Mucosa of descending colon (tissue), 3 donors: ENCODE measurements at regions not wholly inside any gene's neighbourhood (a gene's known extent, or its start where the extent isn't known, plus 50 kb on each side); places are given as distances from the start of the nearest gene placed in this dataset.

ENCODE experiments used
- ATAC-seq: fragments of 200-7000 bp; cut with Tn5 transposase; one replicate; pipeline ENCODE4 v1.9.1; 2020; ENCODE audit warnings: mild to moderate bottlenecking, moderate library complexity
- DNase-seq, 3 donors: peaks; one replicate each; pipeline ENCODE4 v3.0.0-alpha.2; 2020
- H3K36me3 ChIP-seq: fragments of 200-600 bp; one replicate; pipeline ENCODE4 v1.8.0; 2021; ENCODE audit warnings: low read depth, mild to moderate bottlenecking
- H3K4me1 ChIP-seq: fragments of 200-600 bp; one replicate; pipeline ENCODE4 v1.8.0; 2021; ENCODE audit warnings: low read depth, mild to moderate bottlenecking
- H3K4me3 ChIP-seq: fragments of 200-600 bp; one replicate; pipeline ENCODE4 v1.8.0; 2021; ENCODE audit warnings: mild to moderate bottlenecking
- H3K9me3 ChIP-seq: fragments of 200-600 bp; one replicate; pipeline ENCODE4 v1.8.0; 2021; ENCODE audit warnings: mild to moderate bottlenecking
- intact Hi-C, 2 donors: fragments of 100-400 bp; cut with DNase I in 1 of 2; cut with micrococcal nuclease in 1 of 2; formaldehyde crosslinking; loops; one replicate each; pipeline versions ENCODE4 v1.11.0 to v1.11.1; 2022; cut with DNase I, micrococcal nuclease
- TF ChIP-seq, protein P1 (sequence below): fragments of 200-600 bp; IDR thresholded peaks from one replicate; pipeline ENCODE4 v1.8.0; 2022; ENCODE audit warnings: antibody characterized with exemption, mild to moderate bottlenecking
- donor health status: DM: no; HTN: no; CAD: no; lungs with moderate emphysema.
- donor health status: DM: no; HTN: no; CAD: no.
- donor health status: DM: no; HTN: yes; CAD: no.

DNA sequence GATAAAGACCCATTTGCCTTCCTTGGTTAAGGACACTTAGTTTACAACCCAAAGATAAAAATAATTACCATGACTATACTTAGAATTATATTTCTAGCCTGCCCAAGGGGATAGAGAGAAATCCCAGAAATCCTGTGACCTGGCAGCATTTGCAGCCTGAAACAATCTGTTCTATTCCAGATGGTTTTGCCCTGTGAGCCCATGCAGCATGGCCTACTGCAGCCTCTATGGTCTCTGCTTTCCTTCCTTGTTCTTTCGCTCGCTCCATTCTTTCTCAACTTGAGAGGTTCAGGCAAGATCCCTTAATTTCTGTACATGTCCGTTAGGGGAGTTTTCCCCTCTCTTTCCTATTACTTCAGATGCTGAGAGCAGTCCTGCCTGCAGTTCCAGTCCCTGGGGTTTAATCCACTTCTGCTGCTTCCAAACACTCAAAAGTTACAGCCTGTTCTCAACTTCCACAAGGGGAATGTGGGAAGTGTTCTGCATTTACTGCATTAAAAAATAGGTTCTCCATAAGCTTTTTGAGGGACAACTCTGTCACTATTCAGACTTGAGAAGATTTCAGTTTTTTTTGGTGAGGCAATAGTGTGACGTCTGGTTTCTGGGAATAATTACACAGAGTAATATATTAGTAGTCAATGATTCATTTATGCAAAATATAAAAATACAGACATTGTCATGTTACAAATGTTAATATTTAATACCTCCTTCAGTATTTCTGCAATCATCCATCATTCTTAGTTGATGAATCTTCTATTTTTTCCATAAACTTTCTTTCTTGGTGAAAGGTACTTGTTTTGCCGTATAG, 80.3 kb downstream of the CDCA7 start:
- H3K36me3 ChIP-seq = no peaks in the 10 kb centered on the region
- TF ChIP-seq, protein P1, sequence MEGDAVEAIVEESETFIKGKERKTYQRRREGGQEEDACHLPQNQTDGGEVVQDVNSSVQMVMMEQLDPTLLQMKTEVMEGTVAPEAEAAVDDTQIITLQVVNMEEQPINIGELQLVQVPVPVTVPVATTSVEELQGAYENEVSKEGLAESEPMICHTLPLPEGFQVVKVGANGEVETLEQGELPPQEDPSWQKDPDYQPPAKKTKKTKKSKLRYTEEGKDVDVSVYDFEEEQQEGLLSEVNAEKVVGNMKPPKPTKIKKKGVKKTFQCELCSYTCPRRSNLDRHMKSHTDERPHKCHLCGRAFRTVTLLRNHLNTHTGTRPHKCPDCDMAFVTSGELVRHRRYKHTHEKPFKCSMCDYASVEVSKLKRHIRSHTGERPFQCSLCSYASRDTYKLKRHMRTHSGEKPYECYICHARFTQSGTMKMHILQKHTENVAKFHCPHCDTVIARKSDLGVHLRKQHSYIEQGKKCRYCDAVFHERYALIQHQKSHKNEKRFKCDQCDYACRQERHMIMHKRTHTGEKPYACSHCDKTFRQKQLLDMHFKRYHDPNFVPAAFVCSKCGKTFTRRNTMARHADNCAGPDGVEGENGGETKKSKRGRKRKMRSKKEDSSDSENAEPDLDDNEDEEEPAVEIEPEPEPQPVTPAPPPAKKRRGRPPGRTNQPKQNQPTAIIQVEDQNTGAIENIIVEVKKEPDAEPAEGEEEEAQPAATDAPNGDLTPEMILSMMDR = no peak
- intact Hi-C loops = no loop called here

DNA sequence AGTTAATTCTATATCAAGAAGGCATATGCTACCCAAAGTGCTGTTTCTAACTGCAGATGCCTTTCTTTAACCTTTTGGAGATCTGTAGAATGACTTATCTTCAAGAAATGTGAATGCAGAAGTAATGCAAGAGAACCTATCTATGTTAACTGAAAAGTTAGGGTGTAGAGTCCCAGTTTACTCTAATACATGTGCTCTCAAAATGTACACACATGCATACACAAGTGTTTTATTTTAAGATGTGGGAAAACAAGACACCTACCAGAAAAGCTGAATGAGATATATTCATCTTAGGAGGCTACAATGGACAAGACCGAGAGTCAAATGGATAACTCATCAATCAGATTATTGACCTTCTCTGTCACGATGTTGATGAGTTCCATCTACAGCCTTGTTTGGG, 80.9 kb downstream of the CDCA7 start:
- intact Hi-C loops = no loop called here
- ATAC-seq (no peak), DNase-seq (no peak)
- H3K36me3 ChIP-seq = no peaks in the 10 kb centered on the region
- TF ChIP-seq, protein P1 = no peak
- H3K9me3 ChIP-seq = no peaks in the 10 kb centered on the region
- H3K4me1 ChIP-seq = no peaks in the 10 kb centered on the region
- no peak overlapping the region for H3K4me3 ChIP-seq

More for the DNA sequence above, 80.3 kb downstream of the CDCA7 start:
- ATAC-seq = no peak
- Histone ChIP-seq H3K4me1 (no peaks in the 10 kb centered on the region), H3K4me3 (no peak overlapping the region), H3K9me3 (no peaks in the 10 kb centered on the region)
- no peak for DNase-seq

DNA sequence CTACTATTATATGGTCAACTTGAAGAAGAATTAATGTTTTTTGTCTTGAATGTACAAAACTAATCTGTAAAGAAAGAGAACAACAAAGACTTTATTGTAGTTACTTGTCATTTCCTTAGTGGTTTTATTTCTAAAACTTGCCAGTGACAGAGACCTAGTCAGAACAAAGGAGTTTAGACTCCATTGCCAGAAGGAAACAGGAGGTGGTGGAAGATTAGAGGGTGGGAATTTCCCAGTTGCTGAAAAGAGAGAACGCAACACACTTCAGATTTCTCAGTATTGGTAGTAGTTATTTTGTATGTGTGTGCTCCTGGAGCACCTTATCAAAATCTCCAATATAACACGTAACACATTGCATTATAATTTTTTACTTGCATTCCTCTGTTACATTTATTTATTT, 81.4 kb downstream of the CDCA7 start:
- H3K4me3 ChIP-seq = no peak overlapping the region
- no peaks in the 10 kb centered on the region for H3K9me3 ChIP-seq
- DNase-seq (no peak), ATAC-seq (no peak)
- TF ChIP-seq, protein P1 = no peak
- no peaks in the 10 kb centered on the region for H3K36me3 ChIP-seq
- intact Hi-C loops = no loop called here
- H3K4me1 ChIP-seq = no peaks in the 10 kb centered on the region

DNA sequence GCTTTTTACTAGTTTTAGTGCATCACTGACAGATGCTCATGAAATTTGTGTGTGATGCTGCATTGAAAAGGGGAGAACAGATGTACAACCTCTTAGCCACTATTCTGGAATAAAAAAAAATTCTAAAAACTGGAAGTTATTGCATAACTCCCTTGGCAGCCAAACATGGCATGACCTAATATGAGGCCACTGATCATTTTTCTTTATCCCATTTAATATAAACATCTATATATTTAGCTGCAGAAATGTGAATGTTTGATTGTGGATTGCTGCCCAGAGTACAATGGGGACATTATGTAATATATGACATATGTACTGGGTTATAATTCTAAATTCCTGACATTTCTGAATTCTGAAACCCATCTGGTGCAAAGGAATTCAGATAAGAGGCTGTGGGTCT, 86.5 kb downstream of the CDCA7 start:
- no peaks in the 10 kb centered on the region for H3K9me3 ChIP-seq
- TF ChIP-seq, protein P1 = no peak
- no peaks in the 10 kb centered on the region for H3K36me3 ChIP-seq
- no peak for ATAC-seq
- no peaks in the 10 kb centered on the region for H3K4me1 ChIP-seq
- H3K4me3 ChIP-seq = no peak overlapping the region
- no peak for DNase-seq
- intact Hi-C loops = no loop called here

DNA sequence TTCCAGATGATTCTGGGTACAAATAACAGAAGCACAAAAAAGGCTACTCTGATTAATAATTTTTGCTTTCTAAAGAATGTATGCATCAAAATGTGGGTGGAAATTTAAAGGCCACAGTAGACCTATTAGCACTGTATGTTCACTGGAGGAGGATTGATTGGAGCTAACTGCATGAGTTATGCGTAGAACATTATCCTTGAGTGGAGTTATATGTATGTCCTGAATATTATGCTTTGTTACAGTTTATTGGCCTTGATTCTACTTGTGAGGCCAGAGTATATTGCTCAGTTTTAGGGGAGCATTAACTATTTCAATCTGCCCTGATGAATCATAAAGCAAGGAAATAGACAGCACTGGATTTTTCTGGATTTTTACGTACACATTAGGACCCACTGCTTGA, 87.9 kb downstream of the CDCA7 start:
- no peak for ATAC-seq
- Histone ChIP-seq H3K4me3 (no peak overlapping the region), H3K36me3 (no peaks in the 10 kb centered on the region), H3K4me1 (no peaks in the 10 kb centered on the region), H3K9me3 (no peaks in the 10 kb centered on the region)
- TF ChIP-seq, protein P1 = no peak
- intact Hi-C loops = no loop called here
- no peak for DNase-seq
